COLO668 (cell line): ENCODE measurements at regions not wholly inside any gene's neighbourhood (a gene's known extent, or its start where the extent isn't known, plus 50 kb on each side); places are given as distances from the start of the nearest gene placed in this dataset.

ENCODE experiments used
- DNase-seq: peaks from one replicate; lab custom pipeline; 2025; ENCODE audit not compliant: unreplicated experiment; lab: John Stamatoyannopoulos, UW

GRCh38 chr2:57894381-57894780, 152.2 kb upstream of the VRK2 start:
- no peak for DNase-seq

GRCh38 chr2:57897920-57898319, 148.7 kb upstream of the VRK2 start:
- DNase-seq, result no peak

DNA sequence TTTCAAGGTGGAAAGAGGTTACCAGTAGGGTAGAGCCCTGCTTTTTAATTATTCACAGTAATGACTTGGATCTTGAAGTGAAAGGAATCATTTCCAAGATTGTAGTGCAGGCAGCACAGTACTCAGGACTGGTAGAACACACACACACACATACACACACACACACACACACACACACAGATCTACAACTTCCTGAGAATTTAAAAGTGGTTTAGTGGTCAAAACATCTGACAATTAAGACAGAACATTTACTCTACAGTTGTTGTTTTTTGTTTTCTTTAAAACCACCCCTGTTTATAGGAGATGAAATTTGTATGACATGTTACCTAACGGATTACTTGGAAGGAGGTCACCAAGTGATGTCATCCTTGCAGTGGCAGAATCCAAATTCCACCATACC, 146.7 kb upstream of the VRK2 start:
- DNase-seq, result no peak

GRCh38 chr2:57902578-57902977, 144.0 kb upstream of the VRK2 start:
- no peak for DNase-seq

DNA sequence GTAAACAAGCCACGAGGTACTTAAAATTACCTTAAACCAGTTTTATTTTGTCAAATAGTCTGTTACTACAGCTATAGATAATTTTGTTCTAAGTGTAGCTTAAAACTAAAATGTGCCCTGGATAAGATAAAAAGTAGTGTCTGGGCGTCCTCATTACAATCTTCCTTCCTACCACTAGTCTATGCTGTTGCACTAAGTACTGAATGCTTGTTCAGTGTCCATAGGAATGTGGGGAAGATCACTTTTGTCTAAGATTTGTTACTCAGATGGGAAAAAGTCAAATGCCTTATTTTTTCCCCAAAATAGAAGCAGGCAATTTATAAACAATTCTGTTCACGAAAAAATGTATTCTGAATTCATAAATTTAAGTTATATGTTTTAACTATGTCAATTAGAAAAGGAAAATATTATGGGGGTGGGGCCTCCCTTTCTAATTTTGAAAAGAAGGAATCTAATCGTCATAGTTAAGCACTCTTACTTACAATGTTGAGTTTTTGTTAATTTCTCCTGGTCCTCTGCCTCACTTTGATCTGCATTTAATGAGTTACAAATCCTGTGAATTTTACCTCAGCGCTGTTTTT, 140.4 kb upstream of the VRK2 start:
- DNase-seq, result no peak

- no peak for DNase-seq
These were observed 139.2 kb upstream of the VRK2 start for GRCh38 chr2:57907411-57907810.

DNA sequence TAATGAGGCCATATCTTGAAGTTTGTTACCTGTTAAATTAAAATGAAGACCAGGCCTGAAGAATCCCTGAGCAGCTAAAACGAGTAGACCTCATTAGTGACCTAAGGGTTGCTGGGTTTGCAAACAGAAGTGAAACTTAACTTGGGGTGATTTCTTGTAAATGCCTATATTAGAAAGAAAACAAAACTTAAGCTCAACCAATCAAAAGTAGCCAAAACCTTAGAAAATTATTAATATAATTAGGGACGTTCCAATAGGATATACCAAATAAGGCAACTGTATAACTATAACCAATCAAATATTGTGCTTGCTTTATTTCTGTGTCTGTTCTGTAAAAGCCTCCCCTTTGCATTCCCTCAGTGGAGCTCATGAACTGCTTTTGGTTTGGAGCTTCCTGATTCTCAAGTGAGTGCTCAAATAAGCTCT, 137.9 kb upstream of the VRK2 start:
- DNase-seq, result no peak

- no peak for DNase-seq
These were observed 128.5 kb upstream of the VRK2 start for GRCh38 chr2:57918126-57918525.

GRCh38 chr2:57920342-57920939, 126.2 kb upstream of the VRK2 start:
- no peak for DNase-seq

GRCh38 chr2:57934659-57935058, 111.9 kb upstream of the VRK2 start:
- DNase-seq, result no peak

- no peak for DNase-seq
These were observed 110.4 kb upstream of the VRK2 start for GRCh38 chr2:57936216-57936615.

DNA sequence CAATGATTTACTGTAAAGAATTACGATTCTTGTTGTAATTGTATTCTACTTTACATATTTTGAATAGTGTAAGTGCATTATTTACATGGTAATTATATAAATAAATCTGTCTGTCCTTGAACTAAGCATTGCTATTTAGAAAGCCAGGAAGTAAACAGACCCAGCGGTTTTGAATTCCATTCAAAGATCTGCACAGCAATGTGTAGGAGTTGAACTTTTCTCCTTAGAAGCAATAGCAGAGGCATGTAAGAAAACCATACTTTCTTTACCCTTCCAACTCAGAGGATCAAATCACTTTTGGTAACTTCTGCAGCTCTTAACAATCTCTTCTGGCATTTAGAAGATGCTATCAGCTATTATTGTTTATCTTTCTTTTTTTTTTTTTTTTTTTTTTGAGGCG, 109.2 kb upstream of the VRK2 start:
- no peak for DNase-seq

DNA sequence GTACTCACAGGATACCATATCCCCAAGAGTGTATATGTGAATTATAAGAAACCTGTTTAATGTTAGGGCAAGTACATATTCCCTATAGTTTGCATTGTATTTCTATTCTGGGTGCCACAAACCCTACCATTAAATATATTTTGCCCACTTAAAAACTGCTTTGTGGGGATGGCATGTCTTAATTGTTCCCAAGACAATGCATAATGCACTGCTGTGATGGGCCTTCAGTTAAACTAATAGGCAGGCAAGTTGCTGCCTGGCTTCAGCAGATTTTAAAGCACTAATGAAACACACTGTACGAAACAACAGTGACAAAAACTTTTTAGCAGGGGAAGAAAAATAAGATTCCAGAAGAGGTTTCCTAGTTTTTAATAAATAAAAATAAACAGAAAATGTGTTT, 104.8 kb upstream of the VRK2 start:
- no peak for DNase-seq

GRCh38 chr2:57943315-57943714, 103.3 kb upstream of the VRK2 start:
- DNase-seq, result no peak

DNA sequence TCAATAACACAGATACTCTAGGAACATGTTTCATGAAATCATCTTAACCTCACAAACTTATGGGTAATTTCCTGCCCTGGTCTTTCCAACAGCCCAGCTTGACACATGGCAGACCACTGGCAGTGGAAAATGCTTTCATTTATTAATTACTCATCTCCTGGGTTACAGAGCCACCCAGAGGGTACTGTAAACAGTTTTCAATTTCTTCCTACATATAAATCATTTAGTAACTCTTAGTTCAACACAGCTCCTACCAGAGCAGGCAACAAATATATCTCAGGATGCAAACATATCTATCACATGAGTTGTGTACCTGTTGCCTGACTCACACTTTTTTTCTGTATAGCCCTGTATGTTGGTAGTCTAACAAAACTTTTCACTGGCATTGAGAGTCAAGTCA, 99.2 kb upstream of the VRK2 start:
- DNase-seq, result no peak

DNA sequence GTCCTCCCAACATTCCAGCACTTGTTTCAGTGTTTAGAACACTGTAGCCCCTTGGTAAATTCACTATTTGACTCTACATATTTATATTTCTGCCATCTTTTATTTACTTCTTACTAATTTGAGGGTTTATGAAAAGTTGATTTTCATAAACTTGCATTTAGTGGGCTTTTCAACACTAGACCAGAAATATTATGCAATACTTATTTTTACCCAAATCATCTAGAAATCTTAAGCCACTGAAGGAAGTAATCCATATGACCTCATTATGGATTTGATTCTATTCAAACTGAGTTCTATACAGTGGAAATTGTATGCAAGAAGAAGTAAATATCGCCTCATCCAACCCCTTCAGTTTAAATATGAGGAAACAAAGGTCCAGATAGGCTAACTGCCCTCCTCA, 92.6 kb upstream of the VRK2 start:
- no peak for DNase-seq

- no peak for DNase-seq
These were observed 89.4 kb upstream of the VRK2 start for GRCh38 chr2:57957238-57957637.

GRCh38 chr2:57959390-57959789, 87.2 kb upstream of the VRK2 start:
- DNase-seq, result no peak

DNA sequence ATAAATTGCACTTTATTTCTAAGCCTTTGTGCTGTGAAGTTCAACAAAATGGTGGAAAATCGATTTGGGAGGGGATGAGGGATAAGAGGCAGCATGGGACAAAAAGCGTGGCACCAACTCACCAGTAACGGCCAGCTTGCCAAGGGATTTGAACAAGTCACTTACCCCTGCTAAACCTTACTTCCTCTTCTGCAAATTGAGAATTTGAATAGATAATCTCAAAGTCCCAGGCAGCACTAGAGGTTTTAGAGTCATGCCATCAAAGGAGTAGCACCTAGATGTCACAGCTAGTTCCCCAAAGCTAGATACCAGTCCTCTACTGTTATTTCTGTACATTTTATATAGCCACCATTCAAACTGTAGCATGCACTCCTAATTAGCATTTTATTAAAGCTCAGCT, 83.7 kb upstream of the VRK2 start:
- no peak for DNase-seq

GRCh38 chr2:57965219-57965618, 81.4 kb upstream of the VRK2 start:
- DNase-seq, result no peak

GRCh38 chr2:57965961-57966360, 80.6 kb upstream of the VRK2 start:
- DNase-seq, result no peak

DNA sequence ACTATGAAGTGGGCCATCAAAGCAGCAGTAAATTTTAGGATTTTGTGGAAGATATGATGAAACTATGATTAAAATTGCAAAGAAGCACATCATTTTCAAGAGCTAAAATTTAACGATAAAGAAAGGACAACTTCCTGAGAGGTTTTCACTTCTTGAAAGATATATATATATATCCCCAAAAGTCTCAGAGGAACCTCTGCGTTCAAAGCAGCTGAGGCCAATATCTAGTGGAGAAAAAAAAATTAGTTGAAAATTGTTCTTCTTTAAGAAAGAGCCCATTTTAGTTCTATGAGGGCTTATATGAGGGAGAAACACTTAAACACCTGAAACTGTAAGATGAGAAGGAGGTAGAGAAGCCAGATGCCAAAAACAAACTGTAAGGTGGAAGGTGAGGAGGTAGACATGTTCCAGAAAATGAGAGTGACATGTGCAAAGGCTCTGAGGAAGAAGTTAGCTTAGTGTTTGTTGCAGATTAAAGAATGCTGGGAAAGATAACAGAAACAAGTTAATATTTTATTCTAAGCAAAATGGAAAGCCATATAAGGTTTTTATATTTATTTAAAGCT, 72.9 kb upstream of the VRK2 start:
- no peak for DNase-seq

DNA sequence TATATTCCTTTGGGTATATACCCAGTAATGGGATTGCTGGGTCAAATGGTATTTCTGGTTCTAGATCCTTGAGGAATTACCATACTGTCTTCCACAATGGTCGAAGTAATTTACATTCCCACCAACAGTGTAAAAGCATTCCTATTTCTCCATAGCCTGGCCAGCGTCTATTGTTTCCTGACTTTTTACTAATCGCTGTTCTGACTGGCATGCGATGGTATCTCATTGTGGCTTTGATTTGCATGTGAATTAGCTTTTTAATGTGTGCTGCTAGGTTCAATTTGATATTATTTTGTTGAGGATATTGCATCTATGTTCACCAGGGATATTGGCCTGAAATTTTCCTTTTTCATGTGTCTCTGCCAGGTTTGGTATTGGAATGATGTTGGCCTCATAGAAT, 67.4 kb upstream of the VRK2 start:
- no peak for DNase-seq
